ENCODE measurements at regions not wholly inside any gene's neighbourhood (a gene's known extent, or its start where the extent isn't known, plus 50 kb on each side); places are given as distances from the start of the nearest gene placed in this dataset.

DNA sequence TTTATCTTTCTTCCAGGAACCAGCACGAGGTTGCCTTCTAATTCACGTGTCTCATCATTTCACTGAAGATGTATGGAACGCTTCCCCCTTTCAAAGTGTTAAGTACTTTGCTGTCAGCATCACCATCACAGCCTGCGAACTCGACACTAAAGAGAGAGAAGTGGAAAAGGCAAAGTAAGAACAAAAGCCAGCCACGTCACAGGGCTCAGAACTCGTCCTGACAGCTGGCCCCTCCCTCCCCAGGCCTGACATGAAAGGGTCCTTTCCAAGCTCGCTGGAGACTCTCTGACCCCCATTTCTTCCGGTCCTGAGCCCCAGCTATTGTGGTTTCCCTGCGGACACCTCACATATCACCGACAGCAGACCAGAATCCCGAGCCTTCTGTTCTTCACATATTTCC is 177.8 kb upstream of the NTM start:
- TF ChIP-seq, protein P1, sequence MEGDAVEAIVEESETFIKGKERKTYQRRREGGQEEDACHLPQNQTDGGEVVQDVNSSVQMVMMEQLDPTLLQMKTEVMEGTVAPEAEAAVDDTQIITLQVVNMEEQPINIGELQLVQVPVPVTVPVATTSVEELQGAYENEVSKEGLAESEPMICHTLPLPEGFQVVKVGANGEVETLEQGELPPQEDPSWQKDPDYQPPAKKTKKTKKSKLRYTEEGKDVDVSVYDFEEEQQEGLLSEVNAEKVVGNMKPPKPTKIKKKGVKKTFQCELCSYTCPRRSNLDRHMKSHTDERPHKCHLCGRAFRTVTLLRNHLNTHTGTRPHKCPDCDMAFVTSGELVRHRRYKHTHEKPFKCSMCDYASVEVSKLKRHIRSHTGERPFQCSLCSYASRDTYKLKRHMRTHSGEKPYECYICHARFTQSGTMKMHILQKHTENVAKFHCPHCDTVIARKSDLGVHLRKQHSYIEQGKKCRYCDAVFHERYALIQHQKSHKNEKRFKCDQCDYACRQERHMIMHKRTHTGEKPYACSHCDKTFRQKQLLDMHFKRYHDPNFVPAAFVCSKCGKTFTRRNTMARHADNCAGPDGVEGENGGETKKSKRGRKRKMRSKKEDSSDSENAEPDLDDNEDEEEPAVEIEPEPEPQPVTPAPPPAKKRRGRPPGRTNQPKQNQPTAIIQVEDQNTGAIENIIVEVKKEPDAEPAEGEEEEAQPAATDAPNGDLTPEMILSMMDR (IDR thresholded peaks at IDR 0.05; ENCODE audit: insufficient read depth, low read depth, low read length, missing control alignments): no peak
- H3K4me3 ChIP-seq (ENCODE audit: low read length): no peak overlapping the region
- DNase-seq (ENCODE audit: low read depth): no peak

DNA sequence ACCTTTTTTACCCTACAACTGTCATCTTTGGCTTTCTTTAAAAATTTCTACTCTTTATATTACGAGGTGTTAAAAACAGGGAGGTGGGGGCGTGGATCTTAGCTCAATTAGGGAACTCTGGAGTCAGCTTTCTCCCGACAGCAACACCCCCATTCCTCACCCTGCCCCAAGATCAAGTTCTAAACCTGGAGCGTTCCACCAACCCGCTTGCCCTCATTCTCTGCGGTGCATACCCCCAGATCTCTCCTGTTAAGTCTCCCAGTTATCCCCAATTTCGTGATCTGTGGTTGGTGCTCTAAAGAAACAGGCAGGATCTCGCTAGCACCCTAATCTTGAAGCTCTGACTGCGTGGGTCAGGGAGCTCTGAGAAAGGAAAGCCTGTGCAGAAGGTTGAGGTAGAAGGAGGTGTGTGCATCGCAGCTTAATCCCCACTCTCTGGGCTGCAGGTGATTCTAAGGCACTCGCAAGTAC is 177.3 kb upstream of the NTM start:
- DNase-seq (ENCODE audit: low read depth): no peak
- TF ChIP-seq, protein P1 (IDR thresholded peaks at IDR 0.05; ENCODE audit: insufficient read depth, low read depth, low read length, missing control alignments): no peak
- no peak overlapping the region for H3K4me3 ChIP-seq (ENCODE audit: low read length)

DNA sequence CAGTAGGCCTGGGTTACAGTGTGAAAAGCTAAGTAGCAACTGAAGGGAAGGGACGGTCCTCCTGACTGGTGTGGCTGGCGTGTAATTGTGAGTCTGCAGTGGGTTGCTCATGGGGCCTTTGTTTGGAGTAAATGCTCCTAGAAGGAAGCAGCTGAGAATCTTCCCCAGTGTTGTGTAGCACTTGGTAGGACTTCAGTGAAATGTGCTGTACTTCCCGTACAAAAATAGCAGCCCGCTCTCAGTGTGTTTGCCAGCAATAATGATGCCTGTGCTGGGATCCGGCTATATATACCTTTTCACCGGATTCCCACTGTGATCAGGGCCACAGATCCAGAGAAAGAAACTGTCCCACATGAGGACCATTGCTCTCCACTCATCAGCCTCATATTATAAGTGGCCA is 175.7 kb upstream of the NTM start:
- no peak overlapping the region for H3K4me3 ChIP-seq (ENCODE audit: low read length)
- no peak for DNase-seq (ENCODE audit: low read depth)
- TF ChIP-seq, protein P1 (IDR thresholded peaks at IDR 0.05; ENCODE audit: insufficient read depth, low read depth, low read length, missing control alignments): no peak

DNA sequence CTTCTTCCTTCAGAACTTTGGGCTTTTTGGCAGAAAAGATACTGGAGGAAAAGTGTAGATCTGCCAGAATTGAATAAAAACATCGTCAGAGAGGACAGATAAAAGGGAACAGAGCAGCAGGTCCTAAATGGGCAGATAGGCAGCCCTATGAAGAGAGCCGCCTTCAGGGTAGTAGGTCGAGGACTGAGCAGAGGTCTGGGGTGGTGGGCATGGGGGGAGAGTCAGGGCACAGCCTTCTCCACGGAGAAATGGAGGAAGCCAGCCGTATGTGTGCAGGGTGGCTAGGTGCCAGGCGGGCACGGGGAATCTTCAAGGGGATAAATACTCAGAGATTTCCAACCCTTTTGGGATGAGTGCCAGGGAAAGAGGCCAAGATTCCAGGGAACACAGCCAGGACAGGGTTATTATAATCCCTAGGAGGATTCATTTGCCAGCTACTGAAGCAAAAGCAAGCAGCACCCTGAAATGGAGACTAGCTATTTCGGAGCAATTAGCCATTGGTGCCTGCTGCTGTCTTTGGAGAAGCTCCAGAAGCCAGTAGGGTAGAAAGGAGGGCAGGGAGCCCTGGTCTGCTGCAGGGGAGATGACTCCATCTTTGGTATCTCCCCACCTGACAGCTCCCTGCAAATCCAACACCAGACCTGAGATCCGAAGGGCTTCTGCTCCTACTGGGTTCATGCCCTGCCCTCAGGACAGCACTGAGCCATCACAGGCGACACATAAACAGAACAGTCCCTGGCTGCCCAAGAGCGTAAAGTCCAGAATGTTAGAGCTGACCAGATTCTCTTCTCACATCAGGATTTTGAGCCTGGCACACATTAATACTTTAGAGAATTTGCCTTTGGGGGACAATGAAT is 174.5 kb upstream of the NTM start:
- TF ChIP-seq, protein P1 (IDR thresholded peaks at IDR 0.05; ENCODE audit: insufficient read depth, low read depth, low read length, missing control alignments): no peak
- peak; percentile 42 for DNase-seq (ENCODE audit: low read depth)
- no peak overlapping the region for H3K4me3 ChIP-seq (ENCODE audit: low read length)

DNA sequence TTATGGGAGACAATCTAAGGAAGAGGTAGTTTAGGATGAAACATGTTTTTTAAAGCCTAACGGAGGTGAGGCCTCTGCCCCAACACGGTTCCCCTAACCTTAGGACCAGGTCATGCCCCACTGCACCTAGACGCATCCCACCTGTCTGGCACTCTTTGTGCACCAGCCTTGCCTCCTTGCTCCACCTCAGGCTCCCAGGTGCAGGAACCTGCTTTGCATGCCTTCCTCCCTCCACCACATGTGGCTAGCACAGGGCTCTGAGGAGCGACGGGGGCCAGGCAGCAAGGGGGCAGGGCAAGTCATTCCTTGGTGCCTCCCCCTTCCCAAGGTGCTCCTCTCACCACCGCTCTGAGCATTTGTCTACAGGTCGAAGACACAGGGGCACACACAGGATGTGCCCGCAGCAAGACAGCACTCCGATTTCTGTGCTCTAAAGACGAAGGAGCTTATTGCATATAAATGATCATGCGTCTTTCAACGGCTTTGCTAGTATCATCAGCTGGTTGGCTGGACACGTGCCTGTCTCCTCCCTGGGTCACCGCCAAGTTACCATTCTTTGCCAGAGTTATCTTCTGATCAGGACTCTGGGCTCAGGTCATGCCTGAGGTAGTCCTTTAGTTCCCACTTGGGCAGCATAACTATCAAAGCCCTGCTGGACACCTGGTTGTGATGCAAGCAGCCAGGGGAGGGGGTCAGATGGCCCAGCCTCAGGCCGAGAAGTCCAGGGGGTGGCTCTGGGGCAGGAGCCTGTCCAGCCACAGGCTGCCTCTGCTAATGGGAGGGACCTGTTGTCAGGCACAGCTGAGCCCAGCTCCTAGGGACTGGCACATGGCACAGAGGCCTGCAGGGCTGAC is 172.0 kb upstream of the NTM start:
- TF ChIP-seq, protein P1 (IDR thresholded peaks at IDR 0.05; ENCODE audit: insufficient read depth, low read depth, low read length, missing control alignments): no peak
- no peak overlapping the region for H3K4me3 ChIP-seq (ENCODE audit: low read length)
- no peak for DNase-seq (ENCODE audit: low read depth)

DNA sequence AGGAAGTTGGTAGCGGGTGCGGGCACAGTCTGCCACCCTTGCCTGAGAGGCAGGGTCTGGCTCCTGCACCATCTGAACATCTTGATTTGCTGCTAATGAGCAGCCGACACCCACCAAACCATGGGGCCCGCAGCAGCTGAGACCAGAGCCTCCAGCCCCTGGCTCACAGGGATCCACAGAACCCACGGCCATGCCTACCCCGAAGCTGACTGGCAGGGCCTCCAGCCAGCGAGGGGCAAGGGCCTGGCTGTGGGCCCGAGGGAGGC is 171.5 kb upstream of the NTM start:
- TF ChIP-seq, protein P1 (IDR thresholded peaks at IDR 0.05; ENCODE audit: insufficient read depth, low read depth, low read length, missing control alignments): no peak
- no peak overlapping the region for H3K4me3 ChIP-seq (ENCODE audit: low read length)
- DNase-seq (ENCODE audit: low read depth): no peak
